Parathyroid adenoma (tissue), 2 donors: ENCODE measurements at regions not wholly inside any gene's neighbourhood (a gene's known extent, or its start where the extent isn't known, plus 50 kb on each side); places are given as distances from the start of the nearest gene placed in this dataset.

Experiments used
- H2AFZ ChIP-seq: fragments of 300-600 bp; sonication (generic); one replicate; pipeline ENCODE4 v1.7.0; 2017; ENCODE audit warnings: antibody characterized with exemption, mild to moderate bottlenecking
- H3K27ac ChIP-seq: fragments of 300-600 bp; sonication (generic); one replicate; pipeline ENCODE4 v1.7.0; 2017
- H3K27me3 ChIP-seq: fragments of 300-600 bp; sonication (generic); one replicate; pipeline ENCODE4 v1.7.0; 2017; ENCODE audit warnings: low read length; ENCODE audit not compliant: control insufficient read depth, insufficient read depth
- H3K36me3 ChIP-seq: fragments of 300-600 bp; sonication (generic); one replicate; pipeline ENCODE4 v1.7.0; 2017; ENCODE audit warnings: low read length; ENCODE audit not compliant: control insufficient read depth, insufficient read depth
- H3K4me1 ChIP-seq: fragments of 300-600 bp; sonication (generic); one replicate; pipeline ENCODE4 v1.7.0; 2017; ENCODE audit warnings: control low read depth
- H3K4me2 ChIP-seq: fragments of 300-600 bp; sonication (generic); one replicate; pipeline ENCODE4 v1.7.0; 2017; ENCODE audit warnings: low read length
- H3K4me3 ChIP-seq: fragments of 300-600 bp; sonication (generic); one replicate; pipeline ENCODE4 v1.7.0; 2017; ENCODE audit warnings: low read depth, low read length
- H3K79me2 ChIP-seq: fragments of 300-600 bp; sonication (generic); one replicate; pipeline ENCODE4 v1.7.0; 2017; ENCODE audit warnings: control low read depth
- H3K9ac ChIP-seq: fragments of 300-600 bp; sonication (generic); one replicate; pipeline ENCODE4 v1.7.0; 2017; ENCODE audit warnings: mild to moderate bottlenecking
- H3K9me3 ChIP-seq: fragments of 300-600 bp; sonication (generic); one replicate; pipeline ENCODE4 v1.7.0; 2017; ENCODE audit warnings: low read length; ENCODE audit not compliant: control insufficient read depth
- TF ChIP-seq, protein P1 (sequence below): fragments of 300-600 bp; sonication (generic); IDR thresholded peaks from one replicate; pipeline ENCODE4 v1.7.0; 2017; ENCODE audit warnings: antibody characterized with exemption, mild to moderate bottlenecking
- donor health status: primary hyperparathyroidism.

DNA sequence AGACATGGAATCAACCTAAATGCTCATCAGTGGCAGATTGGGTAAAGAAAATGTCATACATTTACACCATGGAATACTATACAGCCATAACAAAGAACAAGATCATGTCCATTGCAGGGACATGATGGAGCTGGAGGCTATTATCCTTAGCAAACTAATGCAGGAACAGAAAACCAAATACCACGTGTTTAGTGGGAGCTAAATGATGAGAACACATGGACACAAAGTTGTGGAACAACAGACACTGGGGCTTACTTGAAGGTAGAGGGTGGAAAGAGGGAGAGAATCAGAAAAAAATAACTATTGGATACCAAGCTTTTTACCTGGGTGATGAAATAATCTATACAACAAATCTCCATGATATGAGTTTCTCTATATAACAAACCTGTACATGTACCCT, 701.3 kb downstream of the TBC1D32 start:
- H3K9ac ChIP-seq = no peak overlapping the region
- H3K36me3 ChIP-seq = no peaks in the 10 kb centered on the region
- H3K4me3 ChIP-seq = no peak overlapping the region
- H3K9me3 ChIP-seq = no peaks in the 10 kb centered on the region
- no peaks in the 10 kb centered on the region for H3K27me3 ChIP-seq
- TF ChIP-seq, protein P1, sequence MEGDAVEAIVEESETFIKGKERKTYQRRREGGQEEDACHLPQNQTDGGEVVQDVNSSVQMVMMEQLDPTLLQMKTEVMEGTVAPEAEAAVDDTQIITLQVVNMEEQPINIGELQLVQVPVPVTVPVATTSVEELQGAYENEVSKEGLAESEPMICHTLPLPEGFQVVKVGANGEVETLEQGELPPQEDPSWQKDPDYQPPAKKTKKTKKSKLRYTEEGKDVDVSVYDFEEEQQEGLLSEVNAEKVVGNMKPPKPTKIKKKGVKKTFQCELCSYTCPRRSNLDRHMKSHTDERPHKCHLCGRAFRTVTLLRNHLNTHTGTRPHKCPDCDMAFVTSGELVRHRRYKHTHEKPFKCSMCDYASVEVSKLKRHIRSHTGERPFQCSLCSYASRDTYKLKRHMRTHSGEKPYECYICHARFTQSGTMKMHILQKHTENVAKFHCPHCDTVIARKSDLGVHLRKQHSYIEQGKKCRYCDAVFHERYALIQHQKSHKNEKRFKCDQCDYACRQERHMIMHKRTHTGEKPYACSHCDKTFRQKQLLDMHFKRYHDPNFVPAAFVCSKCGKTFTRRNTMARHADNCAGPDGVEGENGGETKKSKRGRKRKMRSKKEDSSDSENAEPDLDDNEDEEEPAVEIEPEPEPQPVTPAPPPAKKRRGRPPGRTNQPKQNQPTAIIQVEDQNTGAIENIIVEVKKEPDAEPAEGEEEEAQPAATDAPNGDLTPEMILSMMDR = no peak
- no peaks in the 10 kb centered on the region for H3K79me2 ChIP-seq
- no peaks in the 10 kb centered on the region for H3K4me1 ChIP-seq
- no peak overlapping the region for H3K4me2 ChIP-seq
- H2AFZ ChIP-seq = no peak overlapping the region
- H3K27ac ChIP-seq = no peak overlapping the region

DNA sequence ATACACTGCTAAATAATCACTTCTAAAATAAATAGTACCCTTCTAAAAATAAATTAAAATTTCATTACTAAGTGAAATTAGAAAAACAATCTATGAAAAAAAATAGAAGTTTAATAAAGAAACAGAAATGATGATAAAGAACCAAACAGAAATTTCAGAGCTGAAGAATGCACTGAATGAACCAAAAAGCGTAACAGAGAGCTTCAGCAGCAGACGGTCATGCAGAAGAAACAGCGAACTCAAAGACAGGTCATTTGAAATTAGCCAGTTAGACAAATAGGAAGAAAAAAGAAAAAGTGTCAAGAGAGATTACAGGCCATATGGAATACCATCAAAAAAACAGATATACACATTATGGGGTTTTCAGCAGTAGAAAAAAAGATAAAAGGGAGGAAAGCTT, 706.7 kb downstream of the TBC1D32 start:
- H3K9me3 ChIP-seq = no peaks in the 10 kb centered on the region
- TF ChIP-seq, protein P1 = no peak
- no peaks in the 10 kb centered on the region for H3K27me3 ChIP-seq
- no peaks in the 10 kb centered on the region for H3K4me1 ChIP-seq
- H3K4me2 ChIP-seq = no peak overlapping the region
- H2AFZ ChIP-seq = no peak overlapping the region
- no peak overlapping the region for H3K27ac ChIP-seq
- no peaks in the 10 kb centered on the region for H3K79me2 ChIP-seq
- no peak overlapping the region for H3K4me3 ChIP-seq
- H3K9ac ChIP-seq = no peak overlapping the region
- no peaks in the 10 kb centered on the region for H3K36me3 ChIP-seq

DNA sequence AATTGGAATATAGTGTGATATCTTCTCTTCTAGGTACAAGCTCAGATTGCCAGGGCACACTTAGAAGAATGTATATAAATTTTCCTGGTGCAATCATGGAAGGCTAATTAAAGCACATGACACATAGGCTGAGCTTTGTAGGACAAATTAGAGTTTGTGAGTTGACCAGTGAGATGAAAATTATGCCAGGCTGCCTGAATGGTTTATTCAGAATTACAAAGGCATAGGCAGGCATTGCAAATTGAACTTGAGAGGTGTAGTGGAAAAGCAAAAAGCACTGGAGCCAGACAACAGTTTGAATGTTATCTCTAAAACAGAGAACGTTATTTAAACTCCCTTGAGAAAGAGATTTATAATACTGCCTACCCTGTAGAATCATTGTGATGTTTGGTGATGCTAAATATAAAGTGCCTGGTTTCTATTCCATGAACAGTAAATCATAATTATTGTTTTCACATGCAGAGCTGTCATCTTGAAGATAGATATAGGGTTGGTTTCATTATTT, 712.1 kb downstream of the TBC1D32 start:
- H3K4me1 ChIP-seq = no peaks in the 10 kb centered on the region
- H3K4me3 ChIP-seq = no peak overlapping the region
- H3K27ac ChIP-seq = no peak overlapping the region
- TF ChIP-seq, protein P1 = no peak
- no peak overlapping the region for H2AFZ ChIP-seq
- H3K4me2 ChIP-seq = no peak overlapping the region
- no peaks in the 10 kb centered on the region for H3K27me3 ChIP-seq
- H3K79me2 ChIP-seq = no peaks in the 10 kb centered on the region
- H3K9ac ChIP-seq = no peak overlapping the region
- H3K9me3 ChIP-seq = no peaks in the 10 kb centered on the region
- H3K36me3 ChIP-seq = no peaks in the 10 kb centered on the region

GRCh38 chr6:120620900-120621299, 713.4 kb downstream of the TBC1D32 start:
- H2AFZ ChIP-seq = no peak overlapping the region
- H3K36me3 ChIP-seq = no peaks in the 10 kb centered on the region
- H3K4me2 ChIP-seq = no peak overlapping the region
- H3K9me3 ChIP-seq = no peaks in the 10 kb centered on the region
- no peak overlapping the region for H3K4me3 ChIP-seq
- H3K27me3 ChIP-seq = no peaks in the 10 kb centered on the region
- no peaks in the 10 kb centered on the region for H3K79me2 ChIP-seq
- no peak overlapping the region for H3K27ac ChIP-seq
- TF ChIP-seq, protein P1 = no peak
- no peaks in the 10 kb centered on the region for H3K4me1 ChIP-seq
- H3K9ac ChIP-seq = no peak overlapping the region

DNA sequence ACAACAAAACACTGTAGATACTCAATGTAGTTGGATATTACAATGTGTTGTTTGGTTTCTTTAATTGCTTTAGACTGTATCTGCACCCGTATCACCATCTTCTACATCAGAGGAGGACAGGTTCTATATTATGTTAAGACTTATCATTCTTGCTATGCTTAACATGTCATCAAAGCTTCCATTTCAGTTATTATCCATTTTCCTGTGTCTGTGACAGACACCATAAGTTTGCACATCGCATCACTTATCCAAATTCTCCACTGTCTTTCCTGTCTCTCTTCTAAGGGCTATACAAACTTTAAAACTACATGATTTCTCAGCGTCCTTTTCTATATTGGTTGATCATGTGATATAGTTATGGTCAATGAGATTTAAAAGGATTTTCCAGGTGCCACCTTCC, 719.0 kb downstream of the TBC1D32 start:
- Histone ChIP-seq H3K27me3 (no peaks in the 10 kb centered on the region), H3K27ac (no peak overlapping the region), H3K36me3 (no peaks in the 10 kb centered on the region), H2AFZ (no peak overlapping the region), H3K4me3 (no peak overlapping the region), H3K4me1 (no peaks in the 10 kb centered on the region), H3K9me3 (no peaks in the 10 kb centered on the region), H3K9ac (no peak overlapping the region), H3K79me2 (no peaks in the 10 kb centered on the region), H3K4me2 (no peak overlapping the region)
- TF ChIP-seq, protein P1 = no peak
